CD4-positive, alpha-beta T cell (primary cell): ENCODE measurements at regions not wholly inside any gene's neighbourhood (a gene's known extent, or its start where the extent isn't known, plus 50 kb on each side); places are given as distances from the start of the nearest gene placed in this dataset.

Experiments
- ATAC-seq: fragments of 200-7000 bp; cut with Tn5 transposase; one replicate; pipeline ENCODE4 v1.10.0; 2022; ENCODE audit warnings: mild to moderate bottlenecking; ENCODE audit not compliant: poor library complexity
- CTCF ChIA-PET: fragments of 350-600 bp; sonication (Branson Sonifier 250); formaldehyde crosslinking; loops from one replicate; lab custom pipeline; 2021; ENCODE audit warnings: antibody characterized with exemption, inconsistent platforms; lab: Charles Lee
- POLR2A ChIA-PET: fragments of 350-600 bp; sonication (Branson Sonifier 250); formaldehyde crosslinking; loops from one replicate; lab custom pipeline; 2021; ENCODE audit warnings: antibody characterized with exemption, inconsistent platforms; lab: Charles Lee
- DNase-seq, 14 experiments: peaks; one replicate each; pipeline ENCODE4 v3.0.0-alpha.2; 2013 to 2020; ENCODE audit warnings: mixed read lengths in 2 of 14
- H3K27ac ChIP-seq, 2 donors: one replicate each; pipeline versions ENCODE4 v1.5.1 to v1.7.0; 2013; ENCODE audit warnings: low read length in 2 of 2, low read depth in 1 of 2, mild to moderate bottlenecking in 1 of 2
- H3K27me3 ChIP-seq, 2 experiments: 1 replicate in 1 of 2; 2 replicates in 1 of 2; pipeline versions ENCODE4 v1.6.1 to v1.7.0; 2013; ENCODE audit warnings: low read length in 2 of 2, control low read depth in 1 of 2, mild to moderate bottlenecking in 1 of 2, moderate library complexity in 1 of 2; ENCODE audit not compliant: insufficient read depth in 2 of 2, control insufficient read depth in 1 of 2
- H3K36me3 ChIP-seq: one replicate; pipeline ENCODE4 v1.6.1; 2013; ENCODE audit warnings: low read length, control low read depth; ENCODE audit not compliant: insufficient read depth
- H3K4me1 ChIP-seq: one replicate; pipeline ENCODE4 v1.6.1; 2013; ENCODE audit warnings: low read length, control low read depth; ENCODE audit not compliant: insufficient read depth
- H3K4me3 ChIP-seq: one replicate; pipeline ENCODE4 v1.5.1; 2013; ENCODE audit warnings: mild to moderate bottlenecking, low read length, moderate library complexity
- H3K9me3 ChIP-seq, 2 experiments: 1 replicate in 1 of 2; 2 replicates in 1 of 2; pipeline versions ENCODE4 v1.6.1 to v1.7.0; 2013; ENCODE audit warnings: low read length in 2 of 2, mild to moderate bottlenecking in 2 of 2, control low read depth in 1 of 2, moderate library complexity in 1 of 2; ENCODE audit not compliant: control insufficient read depth in 1 of 2, insufficient read depth in 1 of 2
- H3K27ac Mint-ChIP-seq: one replicate; pipeline ENCODE4 v1.8.0; 2020; ENCODE audit warnings: mixed read lengths
- H3K27me3 Mint-ChIP-seq: one replicate; pipeline ENCODE4 v1.8.0; 2021; ENCODE audit warnings: mixed read lengths
- H3K36me3 Mint-ChIP-seq: one replicate; pipeline ENCODE4 v1.8.0; 2021; ENCODE audit warnings: low read depth, mixed read lengths
- H3K4me1 Mint-ChIP-seq: one replicate; pipeline ENCODE4 v1.8.0; 2021; ENCODE audit warnings: low read depth, mixed read lengths
- H3K4me3 Mint-ChIP-seq: one replicate; pipeline ENCODE4 v1.8.0; 2020; ENCODE audit warnings: mild to moderate bottlenecking, mixed read lengths
- H3K9me3 Mint-ChIP-seq: one replicate; pipeline ENCODE4 v1.8.0; 2020; ENCODE audit warnings: mixed read lengths
- intact Hi-C, 2 experiments: fragments of 100-400 bp; cut with DNase I in 1 of 2; cut with micrococcal nuclease in 1 of 2; formaldehyde crosslinking; loops; one replicate each; pipeline versions ENCODE4 v1.15.1 to v1.9.0; 2023 to 2025; cut with DNase I, micrococcal nuclease
- TF ChIP-seq, protein P1 (sequence below): fragments of 200-600 bp; IDR thresholded peaks from one replicate; pipeline ENCODE4 v1.8.0; 2022; ENCODE audit warnings: antibody characterized with exemption, mild to moderate bottlenecking

DNA sequence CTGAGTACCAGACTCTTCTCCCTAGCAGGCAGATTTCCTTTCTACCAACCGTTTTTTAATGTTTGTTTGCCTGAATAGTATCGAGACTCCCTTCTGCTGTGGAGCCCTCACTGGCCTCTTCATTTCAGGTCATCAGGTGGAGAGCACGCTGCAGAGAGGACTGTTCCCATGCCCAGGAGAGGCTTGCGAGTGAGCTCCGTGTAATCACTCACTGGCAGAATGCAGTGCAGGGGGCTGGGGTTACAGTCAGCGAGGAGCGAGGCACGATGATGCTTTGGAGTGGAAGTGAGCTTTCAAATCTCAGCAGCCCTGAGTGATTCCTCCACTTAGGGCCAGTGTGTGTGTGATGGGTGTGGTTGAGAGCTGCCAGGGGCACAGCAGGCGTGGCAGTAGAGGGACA, 385.2 kb downstream of the SHQ1 start:
- Histone ChIP-seq H3K4me3 (no peak overlapping the region), H3K36me3 (no peaks in the 10 kb centered on the region), H3K9me3 (no peaks in the 10 kb centered on the region), H3K4me1 (no peaks in the 10 kb centered on the region), H3K27me3 (peaks cover 0 to 4% of the 10 kb centered on the region in 2 experiments), H3K27ac (no peak overlapping the region)
- TF ChIP-seq, protein P1, sequence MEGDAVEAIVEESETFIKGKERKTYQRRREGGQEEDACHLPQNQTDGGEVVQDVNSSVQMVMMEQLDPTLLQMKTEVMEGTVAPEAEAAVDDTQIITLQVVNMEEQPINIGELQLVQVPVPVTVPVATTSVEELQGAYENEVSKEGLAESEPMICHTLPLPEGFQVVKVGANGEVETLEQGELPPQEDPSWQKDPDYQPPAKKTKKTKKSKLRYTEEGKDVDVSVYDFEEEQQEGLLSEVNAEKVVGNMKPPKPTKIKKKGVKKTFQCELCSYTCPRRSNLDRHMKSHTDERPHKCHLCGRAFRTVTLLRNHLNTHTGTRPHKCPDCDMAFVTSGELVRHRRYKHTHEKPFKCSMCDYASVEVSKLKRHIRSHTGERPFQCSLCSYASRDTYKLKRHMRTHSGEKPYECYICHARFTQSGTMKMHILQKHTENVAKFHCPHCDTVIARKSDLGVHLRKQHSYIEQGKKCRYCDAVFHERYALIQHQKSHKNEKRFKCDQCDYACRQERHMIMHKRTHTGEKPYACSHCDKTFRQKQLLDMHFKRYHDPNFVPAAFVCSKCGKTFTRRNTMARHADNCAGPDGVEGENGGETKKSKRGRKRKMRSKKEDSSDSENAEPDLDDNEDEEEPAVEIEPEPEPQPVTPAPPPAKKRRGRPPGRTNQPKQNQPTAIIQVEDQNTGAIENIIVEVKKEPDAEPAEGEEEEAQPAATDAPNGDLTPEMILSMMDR, result no peak
- no peak overlapping the region for H3K4me3 Mint-ChIP-seq
- POLR2A ChIA-PET, result no interaction called here
- CTCF ChIA-PET, result no interaction called here
- no peaks in the 10 kb centered on the region for H3K36me3 Mint-ChIP-seq
- intact Hi-C loops, result no loop called here
- H3K9me3 Mint-ChIP-seq, result no peaks in the 10 kb centered on the region
- no peak for DNase-seq
- no peaks in the 10 kb centered on the region for H3K4me1 Mint-ChIP-seq
- no peak overlapping the region for H3K27ac Mint-ChIP-seq
- H3K27me3 Mint-ChIP-seq, result no peaks in the 10 kb centered on the region
- no peak for ATAC-seq

DNA sequence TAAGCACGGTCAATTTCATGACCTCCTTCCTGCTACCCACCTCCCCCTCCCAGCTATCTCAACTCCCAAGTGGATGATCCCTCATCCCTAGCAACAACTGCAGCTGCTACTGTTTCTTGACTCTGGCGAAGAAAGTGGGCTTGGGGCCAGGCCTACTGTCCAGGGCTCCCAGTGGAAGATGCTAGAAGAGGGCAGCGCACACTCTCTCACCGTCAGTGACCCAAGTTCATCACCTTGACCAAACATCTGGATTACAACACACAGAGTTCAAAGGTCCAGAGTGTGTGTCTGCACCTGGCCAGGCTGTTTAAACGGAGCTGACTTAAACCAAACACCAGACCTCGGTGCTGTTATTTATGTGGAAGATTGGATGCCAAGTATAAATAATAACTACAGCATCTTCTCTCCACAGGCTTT, 385.6 kb downstream of the SHQ1 start:
- no peak overlapping the region for H3K27ac ChIP-seq
- no peaks in the 10 kb centered on the region for H3K4me1 ChIP-seq
- DNase-seq (no peak), ATAC-seq (no peak)
- Mint-ChIP-seq H3K27me3 (no peaks in the 10 kb centered on the region), H3K27ac (no peak overlapping the region), H3K4me1 (no peaks in the 10 kb centered on the region), H3K4me3 (no peak overlapping the region), H3K36me3 (no peaks in the 10 kb centered on the region), H3K9me3 (no peaks in the 10 kb centered on the region)
- H3K9me3 ChIP-seq, result no peaks in the 10 kb centered on the region
- H3K4me3 ChIP-seq, result no peak overlapping the region
- peaks cover 0 to 4% of the 10 kb centered on the region in 2 experiments for H3K27me3 ChIP-seq
- intact Hi-C loops, result no loop called here
- CTCF ChIA-PET, result no interaction called here
- TF ChIP-seq, protein P1, result no peak
- POLR2A ChIA-PET, result no interaction called here
- no peaks in the 10 kb centered on the region for H3K36me3 ChIP-seq

DNA sequence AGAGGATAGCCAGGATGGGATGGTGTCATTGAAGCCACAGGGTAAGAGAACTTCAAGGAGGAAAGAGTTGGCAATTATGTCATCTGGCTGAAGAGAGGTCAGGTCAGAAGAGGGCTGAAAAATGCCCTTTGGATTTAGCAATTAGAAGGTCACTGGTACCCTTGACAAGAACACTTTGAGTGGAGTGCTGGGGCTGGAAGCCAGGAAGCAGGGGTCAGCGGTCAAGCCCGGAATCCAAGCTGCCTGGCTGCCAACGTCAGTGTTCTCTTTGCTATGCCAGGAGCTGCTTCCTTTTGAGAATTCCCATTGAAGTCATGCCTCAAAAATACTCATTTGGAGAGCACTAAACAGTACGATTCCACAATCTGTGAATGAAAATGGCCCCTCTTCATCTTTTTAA, 386.5 kb downstream of the SHQ1 start:
- Mint-ChIP-seq H3K4me1 (no peaks in the 10 kb centered on the region), H3K27ac (no peak overlapping the region), H3K9me3 (no peaks in the 10 kb centered on the region), H3K27me3 (no peaks in the 10 kb centered on the region), H3K4me3 (no peak overlapping the region), H3K36me3 (no peaks in the 10 kb centered on the region)
- Histone ChIP-seq H3K9me3 (no peaks in the 10 kb centered on the region), H3K27ac (no peak overlapping the region), H3K4me3 (no peak overlapping the region), H3K4me1 (no peaks in the 10 kb centered on the region), H3K27me3 (peaks cover 0 to 1% of the 10 kb centered on the region in 2 experiments), H3K36me3 (no peaks in the 10 kb centered on the region)
- ChIA-PET CTCF (interaction anchor here (0.6 kb wide), 1 partner anchor 788 kb away, joined by 4 read pairs; no protein-coding TSS in a partner anchor), POLR2A (no interaction called here)
- intact Hi-C loops, result no loop called here
- TF ChIP-seq, protein P1, result no peak
- DNase-seq (no peak), ATAC-seq (no peak)
